ENCODE measurements at regions not wholly inside any gene's neighbourhood (a gene's known extent, or its start where the extent isn't known, plus 50 kb on each side); places are given as distances from the start of the nearest gene placed in this dataset.

GRCh38 chr13:67574320-67575233 is 344.4 kb upstream of the PCDH9 start:
- no peak for DNase-seq (ENCODE audit: extremely low read depth, insufficient read length)
- TF ChIP-seq CTCF (IDR thresholded peaks at IDR 0.05; ENCODE audit: insufficient read depth, low read length, poor library complexity, severe bottlenecking), result no peak
- Histone ChIP-seq H3K4me3 (replicated peaks; ENCODE audit: low read depth, low read length) (no peak overlapping the region), H3K36me3 (ENCODE audit: control insufficient read depth, insufficient read depth, low read length) (no peaks in the 10 kb centered on the region), H3K27me3 (replicated peaks; ENCODE audit: control insufficient read depth, insufficient read depth, low read length) (no peaks in the 10 kb centered on the region)

GRCh38 chr13:67568205-67568604 is 338.1 kb upstream of the PCDH9 start:
- Histone ChIP-seq H3K36me3 (ENCODE audit: control insufficient read depth, insufficient read depth, low read length) (no peaks in the 10 kb centered on the region), H3K4me3 (replicated peaks; ENCODE audit: low read depth, low read length) (no peak overlapping the region), H3K27me3 (replicated peaks; ENCODE audit: control insufficient read depth, insufficient read depth, low read length) (no peaks in the 10 kb centered on the region)
- no peak for TF ChIP-seq CTCF (IDR thresholded peaks at IDR 0.05; ENCODE audit: insufficient read depth, low read length, poor library complexity, severe bottlenecking)
- DNase-seq (ENCODE audit: extremely low read depth, insufficient read length), result no peak

GRCh38 chr13:67557642-67558241 is 327.6 kb upstream of the PCDH9 start:
- no peak for TF ChIP-seq CTCF (IDR thresholded peaks at IDR 0.05; ENCODE audit: insufficient read depth, low read length, poor library complexity, severe bottlenecking)
- DNase-seq (ENCODE audit: extremely low read depth, insufficient read length), result no peak
- Histone ChIP-seq H3K4me3 (replicated peaks; ENCODE audit: low read depth, low read length) (no peak overlapping the region), H3K36me3 (ENCODE audit: control insufficient read depth, insufficient read depth, low read length) (no peaks in the 10 kb centered on the region), H3K27me3 (replicated peaks; ENCODE audit: control insufficient read depth, insufficient read depth, low read length) (no peaks in the 10 kb centered on the region)

GRCh38 chr13:67557118-67557517 is 327.0 kb upstream of the PCDH9 start:
- Histone ChIP-seq H3K4me3 (replicated peaks; ENCODE audit: low read depth, low read length) (no peak overlapping the region), H3K27me3 (replicated peaks; ENCODE audit: control insufficient read depth, insufficient read depth, low read length) (no peaks in the 10 kb centered on the region), H3K36me3 (ENCODE audit: control insufficient read depth, insufficient read depth, low read length) (no peaks in the 10 kb centered on the region)
- no peak for DNase-seq (ENCODE audit: extremely low read depth, insufficient read length)
- TF ChIP-seq CTCF (IDR thresholded peaks at IDR 0.05; ENCODE audit: insufficient read depth, low read length, poor library complexity, severe bottlenecking), result no peak

- no peak for TF ChIP-seq CTCF (IDR thresholded peaks at IDR 0.05; ENCODE audit: insufficient read depth, low read length, poor library complexity, severe bottlenecking)
- H3K36me3 ChIP-seq (ENCODE audit: control insufficient read depth, insufficient read depth, low read length), result no peaks in the 10 kb centered on the region
- H3K4me3 ChIP-seq (replicated peaks; ENCODE audit: low read depth, low read length), result no peak overlapping the region
- DNase-seq (ENCODE audit: extremely low read depth, insufficient read length), result no peak
- H3K27me3 ChIP-seq (replicated peaks; ENCODE audit: control insufficient read depth, insufficient read depth, low read length), result no peaks in the 10 kb centered on the region
Measured at GRCh38 chr13:67554746-67555452, 324.8 kb upstream of the PCDH9 start.
